K562 (cell line): ENCODE measurements at regions not wholly inside any gene's neighbourhood (a gene's known extent, or its start where the extent isn't known, plus 50 kb on each side); places are given as distances from the start of the nearest gene placed in this dataset.

Experiments used
- BHLHE40 ChIP-seq: IDR thresholded peaks from 2 replicates; pipeline ENCODE4 v1.6.1; 2011; ENCODE audit warnings: low read length, improper control_type of control experiment
- CREM ChIP-seq: IDR thresholded peaks from 2 replicates; pipeline ENCODE4 v1.6.1; 2014; ENCODE audit warnings: antibody characterized with exemption, low read depth
- EP300 ChIP-seq: IDR thresholded peaks from 2 replicates; pipeline ENCODE4 v1.6.1; 2012; ENCODE audit warnings: low read length, improper control_type of control experiment
- IRF2 ChIP-seq: sonication (generic); formaldehyde crosslinking; IDR thresholded peaks from 2 replicates; pipeline ENCODE4 v1.8.1; 2022; ENCODE audit warnings: mild to moderate bottlenecking, missing genetic modification reagents
- KAT2B ChIP-seq: IDR thresholded peaks from one replicate; pipeline ENCODE4 v1.6.1; 2012; ENCODE audit warnings: low read depth, mild to moderate bottlenecking, control low read depth, inconsistent platforms, low read length, moderate library complexity
- LCOR ChIP-seq: sonication (generic); formaldehyde crosslinking; IDR thresholded peaks from 2 replicates; pipeline ENCODE4 v1.8.0; 2022; ENCODE audit warnings: mild to moderate bottlenecking, missing genetic modification reagents
- USF2 ChIP-seq: sonication (generic); formaldehyde crosslinking; IDR thresholded peaks from 2 replicates; pipeline ENCODE4 v1.5.0; 2020; ENCODE audit warnings: missing genetic modification reagents
- ZBTB26 ChIP-seq: fragments of 450-650 bp; formaldehyde crosslinking; IDR thresholded peaks from 2 replicates; pipeline ENCODE4 v1.4.0; 2022; ENCODE audit warnings: missing genetic modification characterization
- ZC3H8 ChIP-seq: fragments of 450-650 bp; IDR thresholded peaks from 2 replicates; pipeline ENCODE4 v1.6.1; 2017
- ZNF274 ChIP-seq: IDR thresholded peaks from 2 replicates; pipeline ENCODE4 v1.6.1; 2011; ENCODE audit warnings: low read depth, mild to moderate bottlenecking, low read length, moderate library complexity, borderline replicate concordance
- ZNF324 ChIP-seq: fragments of 250-450 bp; sonication (Bioruptor Pico); IDR thresholded peaks from 2 replicates; pipeline ENCODE4 v1.4.0; 2020; ENCODE audit warnings: mild to moderate bottlenecking
- TF ChIP-seq, protein P1 (sequence below), 3 experiments: IDR thresholded peaks in 2 of 3; conservative IDR thresholded peaks in 1 of 3; 2 replicates each; pipeline ENCODE4 v1.5.1; 2011 to 2012; ENCODE audit warnings: low read length in 3 of 3, mild to moderate bottlenecking in 3 of 3, control low read depth in 2 of 3, improper control_type of control experiment in 1 of 3, inconsistent platforms in 1 of 3, low read depth in 1 of 3, mixed read lengths in 1 of 3, moderate library complexity in 1 of 3; ENCODE audit not compliant: insufficient read depth in 2 of 3
- TF ChIP-seq, protein P2 (sequence below), 2 experiments: fragments of 450-650 bp; formaldehyde crosslinking in 1 of 2; IDR thresholded peaks; 2 replicates each; pipeline versions ENCODE4 v1.4.0 to v1.6.1; 2014 to 2020; ENCODE audit warnings: mild to moderate bottlenecking in 2 of 2, borderline replicate concordance in 1 of 2, low read depth in 1 of 2
- TF ChIP-seq, protein P3 (sequence below): sonication (generic); formaldehyde crosslinking; IDR thresholded peaks from 2 replicates; pipeline ENCODE4 v1.9.0; 2022; ENCODE audit warnings: mild to moderate bottlenecking, missing genetic modification reagents

GRCh38 chrX:94834226-94834625, 1160.2 kb downstream of the FAM133A start:
- no peak for TF ChIP-seq USF2 (CRISPR knock-in tag)
- TF ChIP-seq ZC3H8 = no peak
- TF ChIP-seq, protein P1, sequence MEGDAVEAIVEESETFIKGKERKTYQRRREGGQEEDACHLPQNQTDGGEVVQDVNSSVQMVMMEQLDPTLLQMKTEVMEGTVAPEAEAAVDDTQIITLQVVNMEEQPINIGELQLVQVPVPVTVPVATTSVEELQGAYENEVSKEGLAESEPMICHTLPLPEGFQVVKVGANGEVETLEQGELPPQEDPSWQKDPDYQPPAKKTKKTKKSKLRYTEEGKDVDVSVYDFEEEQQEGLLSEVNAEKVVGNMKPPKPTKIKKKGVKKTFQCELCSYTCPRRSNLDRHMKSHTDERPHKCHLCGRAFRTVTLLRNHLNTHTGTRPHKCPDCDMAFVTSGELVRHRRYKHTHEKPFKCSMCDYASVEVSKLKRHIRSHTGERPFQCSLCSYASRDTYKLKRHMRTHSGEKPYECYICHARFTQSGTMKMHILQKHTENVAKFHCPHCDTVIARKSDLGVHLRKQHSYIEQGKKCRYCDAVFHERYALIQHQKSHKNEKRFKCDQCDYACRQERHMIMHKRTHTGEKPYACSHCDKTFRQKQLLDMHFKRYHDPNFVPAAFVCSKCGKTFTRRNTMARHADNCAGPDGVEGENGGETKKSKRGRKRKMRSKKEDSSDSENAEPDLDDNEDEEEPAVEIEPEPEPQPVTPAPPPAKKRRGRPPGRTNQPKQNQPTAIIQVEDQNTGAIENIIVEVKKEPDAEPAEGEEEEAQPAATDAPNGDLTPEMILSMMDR (IDR thresholded peaks at IDR 0.05 in 2 of 3, conservative IDR thresholded peaks at IDR 0.05 in 1 of 3; ENCODE audit: insufficient read depth in 2 of 3, low read depth in 1 of 3, low read length in 3 of 3) = no peak
- no peak for TF ChIP-seq CREM
- TF ChIP-seq IRF2 (CRISPR knock-in tag) = no peak
- TF ChIP-seq ZBTB26 (CRISPR knock-in tag) = no peak
- TF ChIP-seq, protein P2, sequence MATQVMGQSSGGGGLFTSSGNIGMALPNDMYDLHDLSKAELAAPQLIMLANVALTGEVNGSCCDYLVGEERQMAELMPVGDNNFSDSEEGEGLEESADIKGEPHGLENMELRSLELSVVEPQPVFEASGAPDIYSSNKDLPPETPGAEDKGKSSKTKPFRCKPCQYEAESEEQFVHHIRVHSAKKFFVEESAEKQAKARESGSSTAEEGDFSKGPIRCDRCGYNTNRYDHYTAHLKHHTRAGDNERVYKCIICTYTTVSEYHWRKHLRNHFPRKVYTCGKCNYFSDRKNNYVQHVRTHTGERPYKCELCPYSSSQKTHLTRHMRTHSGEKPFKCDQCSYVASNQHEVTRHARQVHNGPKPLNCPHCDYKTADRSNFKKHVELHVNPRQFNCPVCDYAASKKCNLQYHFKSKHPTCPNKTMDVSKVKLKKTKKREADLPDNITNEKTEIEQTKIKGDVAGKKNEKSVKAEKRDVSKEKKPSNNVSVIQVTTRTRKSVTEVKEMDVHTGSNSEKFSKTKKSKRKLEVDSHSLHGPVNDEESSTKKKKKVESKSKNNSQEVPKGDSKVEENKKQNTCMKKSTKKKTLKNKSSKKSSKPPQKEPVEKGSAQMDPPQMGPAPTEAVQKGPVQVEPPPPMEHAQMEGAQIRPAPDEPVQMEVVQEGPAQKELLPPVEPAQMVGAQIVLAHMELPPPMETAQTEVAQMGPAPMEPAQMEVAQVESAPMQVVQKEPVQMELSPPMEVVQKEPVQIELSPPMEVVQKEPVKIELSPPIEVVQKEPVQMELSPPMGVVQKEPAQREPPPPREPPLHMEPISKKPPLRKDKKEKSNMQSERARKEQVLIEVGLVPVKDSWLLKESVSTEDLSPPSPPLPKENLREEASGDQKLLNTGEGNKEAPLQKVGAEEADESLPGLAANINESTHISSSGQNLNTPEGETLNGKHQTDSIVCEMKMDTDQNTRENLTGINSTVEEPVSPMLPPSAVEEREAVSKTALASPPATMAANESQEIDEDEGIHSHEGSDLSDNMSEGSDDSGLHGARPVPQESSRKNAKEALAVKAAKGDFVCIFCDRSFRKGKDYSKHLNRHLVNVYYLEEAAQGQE (IDR thresholded peaks at IDR 0.05; ENCODE audit: borderline replicate concordance) = no peak
- TF ChIP-seq, protein P2 (CRISPR knock-in tag; IDR thresholded peaks at IDR 0.05; ENCODE audit: low read depth) = no peak
- TF ChIP-seq ZNF324 (CRISPR knock-in tag) = no peak
- no peak for TF ChIP-seq LCOR
- TF ChIP-seq BHLHE40 = no peak
- TF ChIP-seq EP300 = no peak
- no peak for TF ChIP-seq KAT2B
- TF ChIP-seq, protein P3, sequence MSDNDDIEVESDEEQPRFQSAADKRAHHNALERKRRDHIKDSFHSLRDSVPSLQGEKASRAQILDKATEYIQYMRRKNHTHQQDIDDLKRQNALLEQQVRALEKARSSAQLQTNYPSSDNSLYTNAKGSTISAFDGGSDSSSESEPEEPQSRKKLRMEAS (CRISPR knock-in tag) = no peak
- TF ChIP-seq ZNF274 = no peak
